Colonic mucosa (tissue), 4 donors: ENCODE measurements at regions not wholly inside any gene's neighbourhood (a gene's known extent, or its start where the extent isn't known, plus 50 kb on each side); places are given as distances from the start of the nearest gene placed in this dataset.

Experiments
- DNase-seq: peaks from one replicate; pipeline ENCODE4 v3.0.0-alpha.2; 2020
- H3K27ac ChIP-seq: fragments of 200-600 bp; one replicate; pipeline ENCODE4 v1.8.0; 2021
- H3K27me3 ChIP-seq: fragments of 200-600 bp; one replicate; pipeline ENCODE4 v1.8.0; 2021
- H3K36me3 ChIP-seq: fragments of 200-600 bp; one replicate; pipeline ENCODE4 v1.8.0; 2021
- H3K4me1 ChIP-seq: fragments of 200-600 bp; one replicate; pipeline ENCODE4 v1.8.0; 2021; ENCODE audit warnings: mild to moderate bottlenecking
- H3K4me3 ChIP-seq: fragments of 200-600 bp; one replicate; pipeline ENCODE4 v1.8.0; 2021
- H3K9ac ChIP-seq, 2 donors: one replicate each; pipeline ENCODE4 v1.7.0; 2013; ENCODE audit warnings: control low read depth in 2 of 2, low read depth in 2 of 2, low read length in 2 of 2
- H3K9me3 ChIP-seq: fragments of 200-600 bp; one replicate; pipeline ENCODE4 v1.8.0; 2021
- intact Hi-C: fragments of 100-400 bp; cut with DNase I; formaldehyde crosslinking; loops from one replicate; pipeline ENCODE4 v1.14.1; 2022
- TF ChIP-seq, protein P1 (sequence below): fragments of 200-600 bp; IDR thresholded peaks from one replicate; pipeline ENCODE4 v1.8.0; 2022; ENCODE audit warnings: antibody characterized with exemption, mild to moderate bottlenecking
- donor health status: healthy.
- donor health status: DM: no; HTN: no; CAD: no.
- donor health status: DM: no; HTN: no; CAD: no.

DNA sequence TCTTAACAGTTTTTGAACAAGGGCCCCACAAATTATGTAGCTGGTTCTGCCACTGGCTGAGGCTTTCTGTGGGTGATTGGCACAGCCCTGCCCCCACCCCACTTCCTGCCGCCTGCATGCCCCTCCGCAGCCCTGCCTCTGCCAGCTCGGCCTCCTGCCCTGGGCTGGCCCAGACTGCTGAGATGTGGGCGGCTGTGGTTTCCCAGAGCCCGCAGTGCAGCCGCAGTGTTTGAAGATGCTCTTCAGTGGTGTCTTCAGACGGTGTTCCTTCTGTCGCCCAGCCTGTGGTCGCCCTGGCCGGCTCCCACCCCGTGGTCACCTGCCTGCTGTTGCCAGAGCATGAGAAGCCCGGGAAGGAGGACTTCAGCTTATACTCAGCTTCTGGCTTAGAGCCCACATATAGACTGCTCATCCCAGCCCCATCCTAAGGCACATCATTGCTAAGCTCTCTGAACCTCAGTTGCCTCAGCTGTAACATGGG, 154.3 kb downstream of the VEGFA start:
- no peaks in the 10 kb centered on the region for H3K36me3 ChIP-seq
- peaks cover 11% of the 10 kb centered on the region for H3K4me1 ChIP-seq
- H3K27ac ChIP-seq: no peak overlapping the region
- no peak for DNase-seq
- H3K9me3 ChIP-seq: no peaks in the 10 kb centered on the region
- H3K9ac ChIP-seq: no peak overlapping the region
- H3K27me3 ChIP-seq: no peaks in the 10 kb centered on the region
- no peak overlapping the region for H3K4me3 ChIP-seq
- intact Hi-C loops: no loop called here
- TF ChIP-seq, protein P1, sequence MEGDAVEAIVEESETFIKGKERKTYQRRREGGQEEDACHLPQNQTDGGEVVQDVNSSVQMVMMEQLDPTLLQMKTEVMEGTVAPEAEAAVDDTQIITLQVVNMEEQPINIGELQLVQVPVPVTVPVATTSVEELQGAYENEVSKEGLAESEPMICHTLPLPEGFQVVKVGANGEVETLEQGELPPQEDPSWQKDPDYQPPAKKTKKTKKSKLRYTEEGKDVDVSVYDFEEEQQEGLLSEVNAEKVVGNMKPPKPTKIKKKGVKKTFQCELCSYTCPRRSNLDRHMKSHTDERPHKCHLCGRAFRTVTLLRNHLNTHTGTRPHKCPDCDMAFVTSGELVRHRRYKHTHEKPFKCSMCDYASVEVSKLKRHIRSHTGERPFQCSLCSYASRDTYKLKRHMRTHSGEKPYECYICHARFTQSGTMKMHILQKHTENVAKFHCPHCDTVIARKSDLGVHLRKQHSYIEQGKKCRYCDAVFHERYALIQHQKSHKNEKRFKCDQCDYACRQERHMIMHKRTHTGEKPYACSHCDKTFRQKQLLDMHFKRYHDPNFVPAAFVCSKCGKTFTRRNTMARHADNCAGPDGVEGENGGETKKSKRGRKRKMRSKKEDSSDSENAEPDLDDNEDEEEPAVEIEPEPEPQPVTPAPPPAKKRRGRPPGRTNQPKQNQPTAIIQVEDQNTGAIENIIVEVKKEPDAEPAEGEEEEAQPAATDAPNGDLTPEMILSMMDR: no peak

DNA sequence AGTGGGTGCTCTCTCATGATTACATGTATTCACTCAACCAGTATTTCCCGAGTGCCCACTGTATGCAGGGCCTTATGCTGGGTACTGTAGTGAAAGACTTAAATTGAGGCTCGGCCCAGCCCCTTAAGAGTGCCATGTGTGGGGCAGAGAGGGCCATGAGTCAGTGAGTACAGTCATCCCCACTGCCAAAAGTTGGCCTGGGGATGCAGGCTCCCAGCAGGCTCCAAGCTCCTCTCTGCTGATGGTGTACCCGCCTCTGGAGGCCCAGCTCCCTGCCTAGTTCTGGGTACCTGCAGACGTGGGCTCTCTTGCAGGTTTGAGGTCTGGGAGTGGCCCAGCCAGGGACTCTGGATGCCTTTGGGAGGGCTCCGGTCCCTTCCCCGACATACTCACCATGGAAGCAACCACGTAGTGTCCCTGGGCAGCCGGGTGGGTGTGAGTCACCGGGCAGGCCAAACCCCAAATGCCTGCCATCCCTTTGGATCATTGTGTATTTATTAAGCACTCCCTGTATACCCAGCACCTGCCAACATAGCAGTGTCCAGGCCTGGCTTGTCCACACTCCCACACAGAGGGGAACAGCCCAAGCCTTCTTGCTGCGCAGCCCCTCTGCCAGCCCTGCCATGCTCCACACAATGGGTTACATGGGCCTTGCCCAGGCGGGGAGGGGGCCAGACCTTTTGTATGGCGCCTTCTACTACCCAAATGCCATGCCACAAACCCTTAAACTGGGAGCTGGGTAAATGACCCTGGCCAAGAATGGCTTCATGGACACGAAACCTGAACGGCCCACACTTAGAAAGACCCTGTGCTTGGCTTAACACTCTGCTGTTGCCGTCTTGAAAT, 153.6 kb downstream of the VEGFA start:
- H3K36me3 ChIP-seq: no peaks in the 10 kb centered on the region
- no peaks in the 10 kb centered on the region for H3K27me3 ChIP-seq
- H3K4me3 ChIP-seq: no peak overlapping the region
- intact Hi-C loops: no loop called here
- H3K27ac ChIP-seq: no peak overlapping the region
- no peak for DNase-seq
- H3K9ac ChIP-seq: no peak overlapping the region
- TF ChIP-seq, protein P1: no peak
- no peaks in the 10 kb centered on the region for H3K9me3 ChIP-seq
- H3K4me1 ChIP-seq: peaks cover 11% of the 10 kb centered on the region

DNA sequence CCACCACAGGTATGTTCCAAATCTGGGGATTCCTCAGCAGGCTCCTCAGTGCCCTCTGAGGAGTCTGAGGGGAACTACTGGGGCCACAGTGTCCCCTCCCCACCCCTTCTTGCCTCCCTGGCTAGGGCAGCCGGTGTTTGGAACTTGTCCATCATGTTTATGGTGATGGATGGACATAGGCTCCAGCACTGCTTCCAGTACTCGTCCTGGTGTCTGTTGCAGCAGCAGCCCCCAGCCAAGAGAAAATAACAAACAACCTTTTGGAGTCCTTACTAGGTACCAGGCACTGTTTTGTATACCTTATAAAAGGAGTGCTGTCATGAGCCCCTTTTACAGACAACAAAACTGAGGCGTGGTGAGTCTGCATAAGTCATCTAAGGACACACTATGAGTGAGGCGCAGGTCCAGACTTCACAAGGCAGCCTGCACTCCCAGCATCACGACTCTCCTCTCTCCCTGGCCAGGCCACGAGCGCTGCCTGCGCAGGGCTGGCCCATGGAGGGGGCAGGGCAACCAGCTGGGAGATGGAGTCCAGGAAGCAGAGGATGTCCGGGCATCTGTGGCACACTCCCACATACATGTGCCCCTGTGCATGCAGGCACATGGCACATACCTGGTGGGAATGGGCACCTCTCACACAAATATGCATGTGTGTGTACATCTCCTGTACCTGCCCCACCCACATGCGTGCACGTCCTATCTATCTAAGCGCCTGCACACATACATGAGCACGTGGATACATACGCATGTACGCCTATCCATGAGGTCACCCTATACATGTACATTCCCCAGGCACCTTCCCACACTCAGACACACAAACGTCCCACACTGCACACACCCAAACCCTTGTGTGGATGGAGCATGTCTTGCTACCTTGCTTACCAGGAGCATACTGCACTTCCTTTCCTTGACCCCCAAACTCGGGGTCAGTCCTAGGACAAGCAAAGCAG, 152.7 kb downstream of the VEGFA start:
- Histone ChIP-seq H3K27ac (no peak overlapping the region), H3K4me3 (no peak overlapping the region), H3K36me3 (no peaks in the 10 kb centered on the region), H3K4me1 (peaks cover 3% of the 10 kb centered on the region), H3K27me3 (no peaks in the 10 kb centered on the region), H3K9me3 (no peaks in the 10 kb centered on the region), H3K9ac (no peak overlapping the region)
- TF ChIP-seq, protein P1: no peak
- intact Hi-C loops: no loop called here
- no peak for DNase-seq

DNA sequence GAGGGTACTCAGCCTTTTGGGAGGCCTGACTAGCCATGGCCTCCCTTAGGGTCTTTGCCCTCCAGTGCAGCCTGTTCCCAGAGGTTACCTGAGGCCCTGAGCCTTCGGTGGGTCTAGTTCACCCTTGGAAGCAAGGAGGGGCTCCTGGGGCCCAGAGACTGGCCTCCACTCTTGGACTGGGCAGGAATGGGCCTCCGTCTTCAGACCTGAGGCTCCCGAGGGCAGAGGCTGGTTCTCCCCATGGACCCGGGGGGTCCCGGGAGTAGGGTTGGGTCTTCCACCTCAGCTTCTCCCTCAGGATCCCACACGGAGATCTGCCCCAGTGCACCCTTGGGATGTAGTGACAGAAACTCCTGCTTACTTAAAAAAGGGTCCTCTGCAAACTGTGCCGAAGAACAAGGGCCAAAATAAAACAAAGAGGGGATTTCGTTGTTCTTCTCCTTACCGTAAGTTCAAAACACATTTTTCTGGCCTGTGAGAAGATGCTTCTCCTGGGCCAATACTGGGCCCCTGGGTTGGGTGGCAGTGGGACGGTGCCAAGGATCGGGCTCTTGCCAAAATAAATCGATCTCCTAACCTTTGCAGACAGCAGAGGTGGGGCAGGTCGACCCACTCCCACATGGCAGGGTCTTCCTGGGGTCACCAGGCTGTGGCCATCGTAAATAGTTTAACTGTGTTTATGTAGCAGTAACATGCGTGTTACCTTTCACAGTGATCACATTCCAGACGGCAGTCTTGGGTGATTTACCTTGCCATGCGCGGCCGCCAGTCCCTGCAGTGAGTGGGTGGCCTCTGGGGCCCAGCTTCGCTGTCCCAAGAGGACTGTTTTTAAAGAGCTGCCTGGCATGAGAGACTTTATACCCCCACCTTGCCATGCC, 151.8 kb downstream of the VEGFA start:
- no peak overlapping the region for H3K9ac ChIP-seq
- H3K27me3 ChIP-seq: no peaks in the 10 kb centered on the region
- intact Hi-C loops: no loop called here
- no peak overlapping the region for H3K4me3 ChIP-seq
- no peak overlapping the region for H3K27ac ChIP-seq
- no peaks in the 10 kb centered on the region for H3K4me1 ChIP-seq
- H3K36me3 ChIP-seq: no peaks in the 10 kb centered on the region
- no peak for DNase-seq
- TF ChIP-seq, protein P1: no peak
- no peaks in the 10 kb centered on the region for H3K9me3 ChIP-seq

DNA sequence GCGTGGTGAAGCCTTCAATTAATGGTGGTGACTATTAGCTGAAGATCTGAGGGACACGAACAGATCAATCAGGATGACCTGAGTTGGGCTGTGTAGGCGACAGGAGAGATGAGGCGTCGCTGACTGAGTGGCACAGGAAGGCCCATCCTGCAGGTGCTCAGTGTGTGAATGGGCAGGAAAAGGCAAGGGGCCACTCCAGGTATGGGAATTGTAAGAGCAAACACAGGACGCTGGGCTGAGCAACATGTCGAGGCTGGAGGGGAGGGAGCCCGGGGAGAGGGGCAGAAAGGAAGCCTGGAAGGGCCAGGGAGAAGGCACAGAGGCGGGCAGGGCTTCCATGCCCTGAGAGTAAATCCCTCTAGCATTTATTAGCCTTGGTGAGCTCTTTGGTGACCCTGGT, 151.0 kb downstream of the VEGFA start:
- TF ChIP-seq, protein P1: no peak
- H3K36me3 ChIP-seq: no peaks in the 10 kb centered on the region
- intact Hi-C loops: no loop called here
- no peaks in the 10 kb centered on the region for H3K27me3 ChIP-seq
- no peak overlapping the region for H3K4me3 ChIP-seq
- no peaks in the 10 kb centered on the region for H3K4me1 ChIP-seq
- H3K9ac ChIP-seq: no peak overlapping the region
- no peak for DNase-seq
- H3K27ac ChIP-seq: no peak overlapping the region
- H3K9me3 ChIP-seq: no peaks in the 10 kb centered on the region
